ENCODE measurements at regions not wholly inside any gene's neighbourhood (a gene's known extent, or its start where the extent isn't known, plus 50 kb on each side); places are given as distances from the start of the nearest gene placed in this dataset.
"Not testable (repeated sequence)": the region's sequence is repeated elsewhere in the genome, so short reads cannot be mapped to it uniquely, and the experiment has no call there.

GRCh38 chr6:74255007-74255406 is 559.0 kb downstream of the CD109 start:
- TF ChIP-seq CTCF, POLR2A, POLR2AphosphoS5 (IDR thresholded peaks at IDR 0.05): not testable (repeated sequence)

Measured in breast epithelium (tissue), 3 donors.